ENCODE measurements at regions not wholly inside any gene's neighbourhood (a gene's known extent, or its start where the extent isn't known, plus 50 kb on each side); places are given as distances from the start of the nearest gene placed in this dataset.

DNA sequence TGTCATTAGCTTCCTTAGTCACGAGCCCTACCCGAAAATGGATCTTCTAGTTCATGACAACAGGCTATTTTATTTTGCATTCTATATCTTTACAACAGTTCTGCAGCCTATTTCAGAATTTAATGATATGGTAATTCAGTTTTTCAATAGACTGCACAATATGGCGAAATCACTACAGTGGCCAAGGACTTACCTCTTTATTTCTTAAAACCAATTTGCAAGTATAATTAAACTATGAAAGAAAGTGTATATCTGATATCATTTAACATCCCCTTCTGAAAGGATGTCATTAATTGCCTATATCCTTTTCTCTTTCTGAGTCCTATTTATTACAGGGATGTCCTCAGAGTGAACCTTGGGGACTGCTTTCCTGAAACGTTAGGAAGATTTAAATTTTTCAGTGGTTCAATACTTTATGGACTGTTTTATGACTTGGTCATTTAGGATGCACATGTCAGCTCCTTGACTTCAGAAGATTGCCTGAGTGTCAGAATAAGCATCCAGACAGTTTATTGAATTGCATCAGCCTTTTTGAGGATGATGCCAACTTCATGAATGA is 190.8 kb upstream of the GEMIN8 start:
- intact Hi-C loops (cut with micrococcal nuclease; ENCODE audit: unreplicated experiment) (no loop called here), in situ Hi-C loops (cut with MboI) (no loop called here)
- H3K27me3 ChIP-seq (replicated peaks in 1 of 2; ENCODE audit: control insufficient read depth in 2 of 2, insufficient read depth in 2 of 2, low read length in 1 of 2): no peaks in the 10 kb centered on the region
- no peak for ATAC-seq
- ChIA-PET POLR2A (no interaction called here), RAD21 (ENCODE audit: unreplicated experiment) (no interaction called here), CTCF (no interaction called here), SMC1A (ENCODE audit: uncharacterized antibody, unreplicated experiment) (no interaction called here)
- H2AFZ ChIP-seq (ENCODE audit: control insufficient read depth, low read depth, low read length): no peak overlapping the region
- H3K36me3 ChIP-seq (ENCODE audit: control insufficient read depth in 2 of 2, insufficient read depth in 2 of 2, low read length in 1 of 2): no peaks in the 10 kb centered on the region
- WGBS (ENCODE audit: insufficient coverage, insufficient replicate concordance, low lambda C conversion rate, missing lambda C conversion rate): 11% methylated on average over 4 of the region's 4 CpGs
- BruUV-seq (replicated peaks): no TSS peak
- H3K4me2 ChIP-seq (ENCODE audit: control insufficient read depth, insufficient read depth): no peak overlapping the region
- no peak for DNase-seq (ENCODE audit: low read depth, low spot score)
- no peak overlapping the region for H3K4me3 ChIP-seq
- H3K79me2 ChIP-seq (ENCODE audit: control insufficient read depth, insufficient read depth, low read length): no peaks in the 10 kb centered on the region
- FAIRE-seq: no peak
- H3K9ac ChIP-seq (ENCODE audit: control insufficient read depth, insufficient read depth, low read length): no peak overlapping the region
- no peaks in the 10 kb centered on the region for H4K20me1 ChIP-seq (ENCODE audit: control insufficient read depth, insufficient read depth)
- no peaks in the 10 kb centered on the region for H3K9me3 ChIP-seq (replicated peaks; ENCODE audit: control insufficient read depth, insufficient read depth, low read length)
- no peaks in the 10 kb centered on the region for H3K4me1 ChIP-seq (ENCODE audit: control insufficient read depth, insufficient read depth, low read length)
- H3K27ac ChIP-seq (ENCODE audit: control insufficient read depth, insufficient read depth): no peak overlapping the region
- TF ChIP-seq, protein P1, sequence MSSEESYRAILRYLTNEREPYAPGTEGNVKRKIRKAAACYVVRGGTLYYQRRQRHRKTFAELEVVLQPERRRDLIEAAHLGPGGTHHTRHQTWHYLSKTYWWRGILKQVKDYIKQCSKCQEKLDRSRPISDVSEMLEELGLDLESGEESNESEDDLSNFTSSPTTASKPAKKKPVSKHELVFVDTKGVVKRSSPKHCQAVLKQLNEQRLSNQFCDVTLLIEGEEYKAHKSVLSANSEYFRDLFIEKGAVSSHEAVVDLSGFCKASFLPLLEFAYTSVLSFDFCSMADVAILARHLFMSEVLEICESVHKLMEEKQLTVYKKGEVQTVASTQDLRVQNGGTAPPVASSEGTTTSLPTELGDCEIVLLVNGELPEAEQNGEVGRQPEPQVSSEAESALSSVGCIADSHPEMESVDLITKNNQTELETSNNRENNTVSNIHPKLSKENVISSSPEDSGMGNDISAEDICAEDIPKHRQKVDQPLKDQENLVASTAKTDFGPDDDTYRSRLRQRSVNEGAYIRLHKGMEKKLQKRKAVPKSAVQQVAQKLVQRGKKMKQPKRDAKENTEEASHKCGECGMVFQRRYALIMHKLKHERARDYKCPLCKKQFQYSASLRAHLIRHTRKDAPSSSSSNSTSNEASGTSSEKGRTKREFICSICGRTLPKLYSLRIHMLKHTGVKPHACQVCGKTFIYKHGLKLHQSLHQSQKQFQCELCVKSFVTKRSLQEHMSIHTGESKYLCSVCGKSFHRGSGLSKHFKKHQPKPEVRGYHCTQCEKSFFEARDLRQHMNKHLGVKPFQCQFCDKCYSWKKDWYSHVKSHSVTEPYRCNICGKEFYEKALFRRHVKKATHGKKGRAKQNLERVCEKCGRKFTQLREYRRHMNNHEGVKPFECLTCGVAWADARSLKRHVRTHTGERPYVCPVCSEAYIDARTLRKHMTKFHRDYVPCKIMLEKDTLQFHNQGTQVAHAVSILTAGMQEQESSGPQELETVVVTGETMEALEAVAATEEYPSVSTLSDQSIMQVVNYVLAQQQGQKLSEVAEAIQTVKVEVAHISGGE (CRISPR knock-in tag; IDR thresholded peaks at IDR 0.05): no peak
- TF ChIP-seq KLF5 (IDR thresholded peaks at IDR 0.05; ENCODE audit: partially characterized antibody) (no peak), DPF2 (IDR thresholded peaks at IDR 0.05) (no peak), TCF7 (IDR thresholded peaks at IDR 0.05; ENCODE audit: borderline replicate concordance) (no peak), JUND (IDR thresholded peaks at IDR 0.05; ENCODE audit: low read depth, low read length) (no peak), MTA2 (IDR thresholded peaks at IDR 0.05; ENCODE audit: low read depth) (no peak), PML (IDR thresholded peaks at IDR 0.05; ENCODE audit: low read length) (no peak)
- TF ChIP-seq, protein P2, sequence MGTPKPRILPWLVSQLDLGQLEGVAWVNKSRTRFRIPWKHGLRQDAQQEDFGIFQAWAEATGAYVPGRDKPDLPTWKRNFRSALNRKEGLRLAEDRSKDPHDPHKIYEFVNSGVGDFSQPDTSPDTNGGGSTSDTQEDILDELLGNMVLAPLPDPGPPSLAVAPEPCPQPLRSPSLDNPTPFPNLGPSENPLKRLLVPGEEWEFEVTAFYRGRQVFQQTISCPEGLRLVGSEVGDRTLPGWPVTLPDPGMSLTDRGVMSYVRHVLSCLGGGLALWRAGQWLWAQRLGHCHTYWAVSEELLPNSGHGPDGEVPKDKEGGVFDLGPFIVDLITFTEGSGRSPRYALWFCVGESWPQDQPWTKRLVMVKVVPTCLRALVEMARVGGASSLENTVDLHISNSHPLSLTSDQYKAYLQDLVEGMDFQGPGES (IDR thresholded peaks at IDR 0.05): no peak

Data from GM12878 (cell line).